ENCODE measurements at regions not wholly inside any gene's neighbourhood (a gene's known extent, or its start where the extent isn't known, plus 50 kb on each side); places are given as distances from the start of the nearest gene placed in this dataset.
A peak's percentile ranks its signal among the peaks of the same experiment; 100 is the strongest.

GRCh38 chr13:26498656-26499601 is 58.6 kb upstream of the WASF3 start:
- TF ChIP-seq CTCF (IDR thresholded peaks at IDR 0.05) (0 out of 2 replicates have a peak, but pooled peaks have one; percentile 12), ZFX (IDR thresholded peaks at IDR 0.05; ENCODE audit: borderline replicate concordance) (no peak)

Data from 22Rv1 (cell line).